Thyroid gland (tissue), 4 donors: ENCODE measurements at regions not wholly inside any gene's neighbourhood (a gene's known extent, or its start where the extent isn't known, plus 50 kb on each side); places are given as distances from the start of the nearest gene placed in this dataset.

Experiments used
- CTCF ChIP-seq, 6 experiments: fragments of 200-600 bp in 3 of 6; fragments of 450-650 bp in 3 of 6; sonication (generic) in 3 of 6; IDR thresholded peaks; one replicate each; pipeline ENCODE4 v1.5.1; 2016 to 2019; ENCODE audit warnings: antibody characterized with exemption in 6 of 6, mild to moderate bottlenecking in 2 of 6, inconsistent platforms in 1 of 6, moderate library complexity in 1 of 6
- POLR2A ChIP-seq, 2 donors: fragments of 450-650 bp; IDR thresholded peaks; one replicate each; pipeline ENCODE4 v1.6.1; 2017; ENCODE audit warnings: antibody characterized with exemption in 2 of 2, mild to moderate bottlenecking in 2 of 2, moderate library complexity in 1 of 2

GRCh38 chr6:12628327-12628726 is 88.2 kb upstream of the PHACTR1 start:
- no peak for TF ChIP-seq CTCF (IDR thresholded peaks at IDR 0.05)
- no peak for TF ChIP-seq POLR2A (IDR thresholded peaks at IDR 0.05)
